ENCODE measurements at regions not wholly inside any gene's neighbourhood (a gene's known extent, or its start where the extent isn't known, plus 50 kb on each side); places are given as distances from the start of the nearest gene placed in this dataset.

DNA sequence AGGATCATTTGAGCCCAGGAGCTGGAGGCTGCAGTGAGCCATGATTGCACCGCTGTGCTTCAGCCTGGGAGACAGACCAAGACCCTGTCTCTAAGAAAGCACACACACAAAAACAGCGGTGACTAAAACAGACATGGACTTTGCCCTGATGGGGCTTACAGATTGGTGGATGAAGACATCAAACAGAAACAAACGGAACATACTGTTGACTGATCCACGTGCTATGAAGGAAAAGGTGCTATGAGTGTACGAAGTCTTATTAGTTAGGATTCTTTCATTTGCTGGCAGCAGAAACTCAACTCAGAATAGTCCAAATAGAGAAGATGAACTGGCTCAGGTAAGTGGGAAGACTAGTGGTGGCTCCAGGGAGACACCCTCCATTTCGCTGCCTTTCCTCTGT is 309.8 kb upstream of the N4BP1 start:
- Histone ChIP-seq H3K27me3 (ENCODE audit: insufficient read depth) (no peaks in the 10 kb centered on the region; the same call in 1 of the 2 replicates), H3F3A (replicated peaks; ENCODE audit: insufficient read depth) (no peaks in the 10 kb centered on the region), H3K9me2 (no peaks in the 10 kb centered on the region), H3K9ac (no peak overlapping the region), H3K4me2 (no peak overlapping the region), H3K9me3 (no peaks in the 10 kb centered on the region), H3K4me1 (ENCODE audit: control insufficient read depth in 1 of 2, insufficient read depth in 2 of 2, low read depth in 1 of 2, low read length in 1 of 2) (no peaks in the 10 kb centered on the region), H3K79me2 (ENCODE audit: insufficient read depth) (no peaks in the 10 kb centered on the region), H3K4me3 (ENCODE audit: low read depth in 2 of 2, low read length in 1 of 2) (no peak overlapping the region), H3K36me3 (replicated peaks in 1 of 2; ENCODE audit: control insufficient read depth in 1 of 2, insufficient read depth in 2 of 2, low read length in 1 of 2) (no peaks in the 10 kb centered on the region), H4K20me1 (ENCODE audit: insufficient read depth) (no peaks in the 10 kb centered on the region), H2AFZ (ENCODE audit: low read depth) (no peak overlapping the region), H3K27ac (ENCODE audit: low read depth in 2 of 2, low read length in 1 of 2) (no peak overlapping the region)
- WGBS (ENCODE audit: low lambda C conversion rate) = 18% methylated on average over 6 of the region's 6 CpGs
- CTCF ChIA-PET = interaction anchor here (0.7 kb wide), 1 partner anchor 141 kb away, joined by 3 read pairs; no protein-coding TSS in a partner anchor
- POLR2A ChIA-PET = no interaction called here
- no peak for DNase-seq
- TF ChIP-seq, protein P1, sequence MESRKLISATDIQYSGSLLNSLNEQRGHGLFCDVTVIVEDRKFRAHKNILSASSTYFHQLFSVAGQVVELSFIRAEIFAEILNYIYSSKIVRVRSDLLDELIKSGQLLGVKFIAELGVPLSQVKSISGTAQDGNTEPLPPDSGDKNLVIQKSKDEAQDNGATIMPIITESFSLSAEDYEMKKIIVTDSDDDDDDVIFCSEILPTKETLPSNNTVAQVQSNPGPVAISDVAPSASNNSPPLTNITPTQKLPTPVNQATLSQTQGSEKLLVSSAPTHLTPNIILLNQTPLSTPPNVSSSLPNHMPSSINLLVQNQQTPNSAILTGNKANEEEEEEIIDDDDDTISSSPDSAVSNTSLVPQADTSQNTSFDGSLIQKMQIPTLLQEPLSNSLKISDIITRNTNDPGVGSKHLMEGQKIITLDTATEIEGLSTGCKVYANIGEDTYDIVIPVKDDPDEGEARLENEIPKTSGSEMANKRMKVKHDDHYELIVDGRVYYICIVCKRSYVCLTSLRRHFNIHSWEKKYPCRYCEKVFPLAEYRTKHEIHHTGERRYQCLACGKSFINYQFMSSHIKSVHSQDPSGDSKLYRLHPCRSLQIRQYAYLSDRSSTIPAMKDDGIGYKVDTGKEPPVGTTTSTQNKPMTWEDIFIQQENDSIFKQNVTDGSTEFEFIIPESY (IDR thresholded peaks at IDR 0.05; ENCODE audit: borderline replicate concordance, low read depth) = no peak
- no peak for TF ChIP-seq EP300 (IDR thresholded peaks at IDR 0.05; ENCODE audit: borderline replicate concordance in 1 of 2, low read depth in 1 of 2, low read length in 1 of 2)
- no peak for TF ChIP-seq TAF1 (IDR thresholded peaks at IDR 0.05; ENCODE audit: borderline replicate concordance, low read depth, low read length)
- no peak for TF ChIP-seq EZH2phosphoT487 (IDR thresholded peaks at IDR 0.05; ENCODE audit: borderline replicate concordance, low read depth)
- no peak for TF ChIP-seq NFIC (IDR thresholded peaks at IDR 0.05; ENCODE audit: borderline replicate concordance)
- no peak for TF ChIP-seq JUND (IDR thresholded peaks at IDR 0.05)
- TF ChIP-seq TEAD4 (IDR thresholded peaks at IDR 0.05; ENCODE audit: borderline replicate concordance, insufficient read depth) = no peak
- TF ChIP-seq, protein P2, sequence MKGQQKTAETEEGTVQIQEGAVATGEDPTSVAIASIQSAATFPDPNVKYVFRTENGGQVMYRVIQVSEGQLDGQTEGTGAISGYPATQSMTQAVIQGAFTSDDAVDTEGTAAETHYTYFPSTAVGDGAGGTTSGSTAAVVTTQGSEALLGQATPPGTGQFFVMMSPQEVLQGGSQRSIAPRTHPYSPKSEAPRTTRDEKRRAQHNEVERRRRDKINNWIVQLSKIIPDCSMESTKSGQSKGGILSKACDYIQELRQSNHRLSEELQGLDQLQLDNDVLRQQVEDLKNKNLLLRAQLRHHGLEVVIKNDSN (IDR thresholded peaks at IDR 0.05; ENCODE audit: borderline replicate concordance, low read depth) = no peak
- TF ChIP-seq, protein P3, sequence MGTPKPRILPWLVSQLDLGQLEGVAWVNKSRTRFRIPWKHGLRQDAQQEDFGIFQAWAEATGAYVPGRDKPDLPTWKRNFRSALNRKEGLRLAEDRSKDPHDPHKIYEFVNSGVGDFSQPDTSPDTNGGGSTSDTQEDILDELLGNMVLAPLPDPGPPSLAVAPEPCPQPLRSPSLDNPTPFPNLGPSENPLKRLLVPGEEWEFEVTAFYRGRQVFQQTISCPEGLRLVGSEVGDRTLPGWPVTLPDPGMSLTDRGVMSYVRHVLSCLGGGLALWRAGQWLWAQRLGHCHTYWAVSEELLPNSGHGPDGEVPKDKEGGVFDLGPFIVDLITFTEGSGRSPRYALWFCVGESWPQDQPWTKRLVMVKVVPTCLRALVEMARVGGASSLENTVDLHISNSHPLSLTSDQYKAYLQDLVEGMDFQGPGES (IDR thresholded peaks at IDR 0.05; ENCODE audit: low read depth, low read length) = no peak
- no peak for TF ChIP-seq SIN3A (IDR thresholded peaks at IDR 0.05; ENCODE audit: borderline replicate concordance, low read depth, low read length)
- no peak for TF ChIP-seq YY1 (IDR thresholded peaks at IDR 0.05; ENCODE audit: low read depth)
- no peak for TF ChIP-seq CHD2 (IDR thresholded peaks at IDR 0.05; ENCODE audit: low read length, partially characterized antibody)
- TF ChIP-seq RCOR1 (IDR thresholded peaks at IDR 0.05; ENCODE audit: low read length) = no peak
- TF ChIP-seq ELF1 (IDR thresholded peaks at IDR 0.05) = no peak
- TF ChIP-seq POLR2AphosphoS5 (IDR thresholded peaks at IDR 0.05; ENCODE audit: low read depth, low read length) = no peak
